ENCODE measurements at regions not wholly inside any gene's neighbourhood (a gene's known extent, or its start where the extent isn't known, plus 50 kb on each side); places are given as distances from the start of the nearest gene placed in this dataset.

DNA sequence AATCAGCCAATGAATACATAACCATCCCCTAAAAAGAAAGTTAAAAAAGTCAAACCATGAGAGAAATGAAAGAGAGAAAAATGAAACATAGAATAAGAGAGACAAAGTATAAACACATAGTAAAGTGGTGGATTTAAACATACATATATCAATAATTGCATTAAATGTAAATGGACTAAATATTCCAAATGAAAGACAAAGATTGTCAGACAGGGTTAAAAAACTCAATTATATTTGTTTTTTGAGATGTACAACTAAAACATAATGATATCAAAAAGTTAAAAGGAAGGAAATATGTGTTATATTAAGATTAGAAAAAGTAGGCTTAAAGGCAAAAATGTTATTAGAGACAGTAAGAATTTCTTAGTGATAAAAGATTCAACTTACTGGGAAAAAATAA, 83.8 kb upstream of the CELF4 start:
- H3K27ac Mint-ChIP-seq (ENCODE audit: unreplicated experiment) = no peak overlapping the region
- no peaks in the 10 kb centered on the region for H3K27me3 ChIP-seq (replicated peaks; ENCODE audit: control insufficient read depth, insufficient read depth, low read length)
- intact Hi-C loops (cut with micrococcal nuclease; ENCODE audit: unreplicated experiment) = no loop called here
- no peaks in the 10 kb centered on the region for H3K36me3 Mint-ChIP-seq (ENCODE audit: insufficient read depth, unreplicated experiment)
- H3K4me3 Mint-ChIP-seq (ENCODE audit: unreplicated experiment) = no peak overlapping the region
- ChIA-PET POLR2A (no interaction called here), CTCF (no interaction called here)
- no peaks in the 10 kb centered on the region for H3K36me3 ChIP-seq (ENCODE audit: control insufficient read depth, insufficient read depth, low read length)
- no peaks in the 10 kb centered on the region for H3K27me3 Mint-ChIP-seq (ENCODE audit: insufficient read depth, unreplicated experiment)
- peaks cover 9% of the 10 kb centered on the region for H3K9me3 Mint-ChIP-seq (ENCODE audit: unreplicated experiment)
- BruUV-seq (replicated peaks) = no TSS peak
- TF ChIP-seq, protein P1, sequence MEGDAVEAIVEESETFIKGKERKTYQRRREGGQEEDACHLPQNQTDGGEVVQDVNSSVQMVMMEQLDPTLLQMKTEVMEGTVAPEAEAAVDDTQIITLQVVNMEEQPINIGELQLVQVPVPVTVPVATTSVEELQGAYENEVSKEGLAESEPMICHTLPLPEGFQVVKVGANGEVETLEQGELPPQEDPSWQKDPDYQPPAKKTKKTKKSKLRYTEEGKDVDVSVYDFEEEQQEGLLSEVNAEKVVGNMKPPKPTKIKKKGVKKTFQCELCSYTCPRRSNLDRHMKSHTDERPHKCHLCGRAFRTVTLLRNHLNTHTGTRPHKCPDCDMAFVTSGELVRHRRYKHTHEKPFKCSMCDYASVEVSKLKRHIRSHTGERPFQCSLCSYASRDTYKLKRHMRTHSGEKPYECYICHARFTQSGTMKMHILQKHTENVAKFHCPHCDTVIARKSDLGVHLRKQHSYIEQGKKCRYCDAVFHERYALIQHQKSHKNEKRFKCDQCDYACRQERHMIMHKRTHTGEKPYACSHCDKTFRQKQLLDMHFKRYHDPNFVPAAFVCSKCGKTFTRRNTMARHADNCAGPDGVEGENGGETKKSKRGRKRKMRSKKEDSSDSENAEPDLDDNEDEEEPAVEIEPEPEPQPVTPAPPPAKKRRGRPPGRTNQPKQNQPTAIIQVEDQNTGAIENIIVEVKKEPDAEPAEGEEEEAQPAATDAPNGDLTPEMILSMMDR (IDR thresholded peaks at IDR 0.05; ENCODE audit: insufficient read depth in 1 of 2, low read depth in 1 of 2, low read length in 1 of 2, severe bottlenecking in 1 of 2, unreplicated experiment in 1 of 2) = no peak
- no peak for DNase-seq
- no peaks in the 10 kb centered on the region for H3K4me1 Mint-ChIP-seq (ENCODE audit: low read depth, unreplicated experiment)
- no peaks in the 10 kb centered on the region for H3K9me3 ChIP-seq
- H3K4me3 ChIP-seq (ENCODE audit: low read depth, low read length) = no peak overlapping the region
- H3K4me1 ChIP-seq = no peaks in the 10 kb centered on the region

DNA sequence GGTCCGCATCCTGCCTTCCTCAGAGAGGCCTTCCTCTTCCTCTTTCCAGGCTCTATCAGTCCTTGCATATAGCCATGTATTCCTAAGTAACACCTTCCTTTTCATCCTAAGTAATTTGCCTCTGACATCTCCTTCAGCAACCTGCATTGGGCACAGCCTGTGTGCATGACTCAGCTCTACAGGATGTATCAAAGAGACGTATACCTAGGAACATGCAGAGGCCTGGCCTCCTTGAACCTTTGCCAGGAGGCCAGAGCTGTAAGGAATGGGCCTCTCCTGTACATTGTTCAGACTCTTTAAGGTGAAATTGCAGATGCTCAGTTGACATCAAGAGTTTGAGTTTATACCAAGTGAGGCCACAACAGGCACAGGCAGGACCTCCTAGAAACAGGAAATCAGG, 76.0 kb upstream of the CELF4 start:
- H3K27me3 Mint-ChIP-seq (ENCODE audit: insufficient read depth, unreplicated experiment) = peaks cover 3% of the 10 kb centered on the region
- TF ChIP-seq, protein P1 (IDR thresholded peaks at IDR 0.05; ENCODE audit: insufficient read depth in 1 of 2, low read depth in 1 of 2, low read length in 1 of 2, severe bottlenecking in 1 of 2, unreplicated experiment in 1 of 2) = no peak
- Histone ChIP-seq H3K4me1 (no peaks in the 10 kb centered on the region), H3K9me3 (no peaks in the 10 kb centered on the region), H3K36me3 (ENCODE audit: control insufficient read depth, insufficient read depth, low read length) (no peaks in the 10 kb centered on the region), H3K27me3 (replicated peaks; ENCODE audit: control insufficient read depth, insufficient read depth, low read length) (no peaks in the 10 kb centered on the region), H3K4me3 (ENCODE audit: low read depth, low read length) (no peak overlapping the region)
- no peaks in the 10 kb centered on the region for H3K4me1 Mint-ChIP-seq (ENCODE audit: low read depth, unreplicated experiment)
- H3K9me3 Mint-ChIP-seq (ENCODE audit: unreplicated experiment) = peaks cover 9% of the 10 kb centered on the region
- H3K36me3 Mint-ChIP-seq (ENCODE audit: insufficient read depth, unreplicated experiment) = no peaks in the 10 kb centered on the region
- H3K4me3 Mint-ChIP-seq (ENCODE audit: unreplicated experiment) = no peak overlapping the region
- DNase-seq = no peak
- POLR2A ChIA-PET = no interaction called here
- intact Hi-C loops (cut with micrococcal nuclease; ENCODE audit: unreplicated experiment) = no loop called here
- BruUV-seq (replicated peaks) = no TSS peak
- CTCF ChIA-PET = no interaction called here
- no peak overlapping the region for H3K27ac Mint-ChIP-seq (ENCODE audit: unreplicated experiment)

DNA sequence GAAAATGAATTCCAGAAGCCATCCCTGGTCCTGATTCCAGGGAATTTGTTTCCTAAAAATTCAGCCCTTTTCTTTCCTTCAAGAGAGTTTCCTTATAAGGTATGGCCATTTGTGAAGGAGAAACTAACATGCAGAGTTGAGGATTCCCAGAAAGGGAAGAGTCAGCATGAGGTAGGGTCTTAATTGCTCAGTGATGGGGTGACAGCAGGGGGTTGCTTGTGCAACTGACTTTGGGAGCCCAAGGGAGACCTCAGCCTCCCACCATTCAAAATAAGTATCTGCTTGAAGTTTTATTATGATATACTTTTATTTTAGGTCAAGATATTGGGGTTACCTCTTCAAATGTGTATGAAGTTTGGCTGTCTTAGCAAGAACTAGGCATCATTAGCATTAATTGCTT, 74.9 kb upstream of the CELF4 start:
- no peak overlapping the region for H3K4me3 ChIP-seq (ENCODE audit: low read depth, low read length)
- TF ChIP-seq, protein P1 (IDR thresholded peaks at IDR 0.05; ENCODE audit: insufficient read depth in 1 of 2, low read depth in 1 of 2, low read length in 1 of 2, severe bottlenecking in 1 of 2, unreplicated experiment in 1 of 2) = no peak
- POLR2A ChIA-PET = no interaction called here
- Mint-ChIP-seq H3K27ac (ENCODE audit: unreplicated experiment) (no peak overlapping the region), H3K36me3 (ENCODE audit: insufficient read depth, unreplicated experiment) (no peaks in the 10 kb centered on the region), H3K4me3 (ENCODE audit: unreplicated experiment) (no peak overlapping the region), H3K4me1 (ENCODE audit: low read depth, unreplicated experiment) (no peaks in the 10 kb centered on the region), H3K27me3 (ENCODE audit: insufficient read depth, unreplicated experiment) (peaks cover 3% of the 10 kb centered on the region), H3K9me3 (ENCODE audit: unreplicated experiment) (peaks cover 8% of the 10 kb centered on the region)
- no peaks in the 10 kb centered on the region for H3K4me1 ChIP-seq
- no peak for DNase-seq
- H3K36me3 ChIP-seq (ENCODE audit: control insufficient read depth, insufficient read depth, low read length) = no peaks in the 10 kb centered on the region
- CTCF ChIA-PET = no interaction called here
- H3K27me3 ChIP-seq (replicated peaks; ENCODE audit: control insufficient read depth, insufficient read depth, low read length) = no peaks in the 10 kb centered on the region
- no peaks in the 10 kb centered on the region for H3K9me3 ChIP-seq
- intact Hi-C loops (cut with micrococcal nuclease; ENCODE audit: unreplicated experiment) = no loop called here
- no TSS peak for BruUV-seq (replicated peaks)

Measured in Caco-2 (cell line).